Stimulated activated CD4-positive, alpha-beta T cell treated with anti-CD3 and anti-CD28 coated beads, Interleukin-12 subunit alpha, Interleukin-12 subunit beta, amount 100 ng/mL, for 24 hours (primary cell): ENCODE measurements at regions not wholly inside any gene's neighbourhood (a gene's known extent, or its start where the extent isn't known, plus 50 kb on each side); places are given as distances from the start of the nearest gene placed in this dataset.

Experiments used
- DNase-seq, 2 experiments: peaks; one replicate each; pipeline ENCODE4 v3.0.0-alpha.2; 2020; ENCODE audit warnings: low read depth in 2 of 2

DNA sequence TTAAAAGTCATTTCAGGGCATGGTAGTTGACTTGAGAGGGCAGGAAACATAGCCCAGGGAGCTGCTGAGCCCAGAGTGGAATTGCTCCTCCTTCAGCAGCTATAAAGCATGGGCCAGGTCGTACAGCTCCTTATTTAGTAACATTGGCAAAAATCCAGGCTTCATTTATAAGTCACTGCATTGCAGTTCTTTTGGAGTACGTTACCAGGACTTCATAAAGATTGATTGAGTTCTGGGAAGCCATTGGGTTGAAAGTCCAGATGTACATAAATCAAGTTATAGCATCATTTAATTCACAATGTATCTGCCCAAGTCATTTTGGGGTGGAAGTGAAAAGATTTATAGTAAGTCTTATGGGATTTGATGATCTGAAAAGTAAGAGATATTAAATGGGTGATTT is 53.0 kb upstream of the ANKEF1 start:
- DNase-seq = no peak

DNA sequence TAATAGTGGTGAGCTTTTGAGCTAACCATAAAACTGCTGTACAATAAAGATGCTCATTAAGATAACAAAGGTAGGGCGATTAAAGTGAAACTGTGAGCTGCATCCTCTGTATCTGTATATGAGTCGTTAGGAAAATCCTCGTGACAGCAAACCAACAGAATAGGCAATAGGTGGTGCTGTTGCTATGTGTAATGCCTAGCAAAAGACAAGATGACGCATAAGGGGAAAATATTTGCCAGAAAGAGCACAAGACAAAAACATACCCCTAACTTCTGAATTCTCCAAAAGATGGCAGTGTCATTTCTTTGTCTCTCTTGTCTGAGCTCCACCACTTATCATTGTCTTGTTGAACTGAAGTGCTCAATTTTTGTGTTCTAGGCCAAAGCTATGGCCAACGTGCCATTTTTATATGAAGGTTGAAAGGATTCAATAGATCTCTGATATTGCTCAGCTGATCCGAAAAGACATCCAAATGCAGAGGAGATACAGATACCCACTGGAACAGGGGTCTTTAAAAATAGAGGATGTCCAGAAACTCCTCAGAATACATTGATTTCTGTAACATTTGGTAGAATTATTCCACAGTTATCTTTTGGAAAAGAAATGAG is 56.3 kb upstream of the ANKEF1 start:
- DNase-seq = no peak

DNA sequence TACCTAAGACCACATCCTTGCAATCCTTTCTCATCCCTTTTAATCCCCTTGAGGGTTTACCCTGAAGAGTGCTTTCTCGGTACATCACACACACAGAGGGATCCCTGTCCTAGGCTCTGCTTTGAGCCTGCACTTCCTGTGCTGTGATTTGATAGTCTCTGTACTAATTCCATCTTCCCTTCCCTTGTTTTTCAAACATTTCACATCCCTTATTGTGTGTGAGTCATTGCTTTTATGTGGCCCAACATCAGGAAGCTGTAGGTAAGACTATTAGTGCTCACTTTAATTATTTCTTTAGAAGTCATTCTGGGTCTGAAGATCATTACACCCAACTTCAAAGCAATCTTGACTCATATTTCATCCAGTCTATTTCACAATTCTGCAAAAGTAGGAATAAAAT is 57.2 kb upstream of the ANKEF1 start:
- DNase-seq = no peak

DNA sequence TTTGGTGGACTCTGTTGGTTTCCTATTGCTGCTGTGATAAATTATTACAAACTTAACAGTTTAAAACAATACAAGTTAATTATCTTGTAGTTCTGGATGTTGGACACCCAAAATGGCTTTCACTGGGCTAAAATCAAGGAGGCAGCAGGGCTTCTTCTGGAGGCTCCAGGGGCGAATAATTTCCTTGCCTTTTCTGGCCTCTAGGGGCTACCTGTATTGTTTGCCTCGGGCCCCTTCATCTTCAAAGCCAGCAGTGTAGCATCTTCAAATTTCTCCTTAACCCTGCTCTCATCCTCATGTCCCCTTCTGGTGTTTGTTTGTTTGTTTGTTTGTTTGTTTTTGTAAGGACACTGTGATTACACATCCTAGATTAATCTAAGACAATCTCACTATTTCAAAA is 60.5 kb upstream of the ANKEF1 start:
- DNase-seq = no peak

DNA sequence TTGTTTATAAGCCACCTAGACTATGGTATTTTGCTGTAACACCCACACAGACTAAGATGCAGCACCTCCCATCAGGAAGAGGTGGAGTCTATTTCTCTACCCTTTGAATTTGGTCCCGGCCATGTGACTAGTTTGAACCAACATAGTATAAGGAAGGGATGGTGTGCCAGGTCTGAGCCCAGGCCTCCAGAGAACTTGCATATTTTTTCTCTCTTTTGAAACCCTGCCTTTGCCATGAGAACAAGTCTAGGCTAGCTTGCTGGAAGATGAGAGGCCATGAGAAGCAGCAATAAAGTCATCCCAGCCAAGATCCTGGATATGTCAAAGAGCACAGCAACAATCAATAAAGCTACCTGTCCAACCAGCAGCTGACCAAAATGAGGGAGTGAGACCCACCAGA is 63.0 kb upstream of the ANKEF1 start:
- no peak for DNase-seq

DNA sequence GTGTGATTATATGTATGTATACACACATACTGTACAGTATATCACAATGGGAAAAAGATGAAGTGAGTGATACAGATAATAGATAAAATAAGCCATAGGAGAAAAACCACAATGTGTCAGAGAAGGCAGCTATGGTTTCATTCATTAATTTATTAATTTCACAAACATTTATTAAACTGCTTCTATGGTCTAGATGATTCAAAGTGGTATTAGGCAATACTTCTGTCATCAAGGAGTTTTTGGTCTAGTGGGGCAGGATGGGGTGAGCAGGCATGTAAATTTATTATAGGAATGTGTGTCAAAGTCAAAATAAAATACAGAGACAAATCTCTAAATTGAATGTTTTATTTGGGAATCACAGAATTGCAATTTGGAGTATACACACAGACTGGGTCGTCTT is 65.2 kb upstream of the ANKEF1 start:
- DNase-seq = no peak

DNA sequence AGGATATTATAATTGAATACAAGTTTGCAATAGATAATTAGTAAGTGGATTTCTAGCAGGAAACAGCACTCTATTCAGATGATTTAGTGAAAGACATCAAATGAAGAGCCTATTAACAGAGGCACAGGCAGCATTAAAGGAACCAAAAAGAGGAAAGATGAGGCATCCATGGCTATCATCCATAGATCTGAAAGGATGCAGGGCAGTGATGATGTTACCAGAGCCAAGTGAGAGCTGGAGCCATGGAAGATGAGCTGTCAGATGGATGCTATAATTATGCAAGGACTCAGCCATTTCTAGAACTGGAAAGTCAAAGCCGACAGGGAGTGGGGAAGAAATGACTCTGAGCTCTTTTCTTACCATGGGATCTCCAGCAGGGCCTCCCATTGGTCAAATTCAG is 66.8 kb upstream of the ANKEF1 start:
- no peak for DNase-seq

DNA sequence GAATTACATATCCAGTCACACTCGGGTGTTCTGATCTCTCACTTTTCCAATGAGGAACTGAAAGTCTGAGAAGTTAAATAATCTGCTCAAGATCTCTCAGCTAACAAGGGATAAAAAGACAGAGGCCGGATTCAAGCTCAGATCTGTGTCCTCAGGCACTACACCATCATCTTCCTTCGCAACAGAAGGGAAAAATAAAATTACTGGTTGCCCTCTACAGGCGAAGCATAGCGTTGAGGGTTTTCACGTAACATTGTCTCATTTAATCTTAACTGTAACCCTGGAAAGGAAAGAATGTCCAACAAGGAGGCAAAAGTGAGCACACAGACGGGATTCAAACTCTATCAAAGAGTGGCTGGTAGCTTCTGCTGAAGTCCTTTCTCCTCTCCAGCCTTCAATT is 67.8 kb upstream of the ANKEF1 start:
- DNase-seq = no peak

DNA sequence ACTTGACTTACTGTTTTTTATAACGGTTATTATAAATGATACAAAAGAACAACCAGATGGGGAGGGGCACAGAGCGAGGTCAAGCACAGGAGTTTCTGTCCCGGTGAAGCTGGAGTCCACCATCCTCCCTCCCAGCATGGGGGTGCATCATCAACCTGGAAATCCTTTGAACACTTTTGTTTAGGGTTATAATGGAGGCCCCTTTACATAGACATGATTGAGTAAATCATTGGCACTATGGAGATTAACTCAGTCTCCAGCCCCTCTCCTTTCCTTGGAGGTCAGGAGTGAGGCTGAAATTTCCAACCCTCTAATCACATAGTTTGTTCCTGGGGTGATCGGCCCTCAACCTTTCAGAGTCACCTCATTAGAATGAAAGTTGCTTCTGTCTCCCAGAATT is 71.8 kb upstream of the ANKEF1 start:
- DNase-seq = no peak

DNA sequence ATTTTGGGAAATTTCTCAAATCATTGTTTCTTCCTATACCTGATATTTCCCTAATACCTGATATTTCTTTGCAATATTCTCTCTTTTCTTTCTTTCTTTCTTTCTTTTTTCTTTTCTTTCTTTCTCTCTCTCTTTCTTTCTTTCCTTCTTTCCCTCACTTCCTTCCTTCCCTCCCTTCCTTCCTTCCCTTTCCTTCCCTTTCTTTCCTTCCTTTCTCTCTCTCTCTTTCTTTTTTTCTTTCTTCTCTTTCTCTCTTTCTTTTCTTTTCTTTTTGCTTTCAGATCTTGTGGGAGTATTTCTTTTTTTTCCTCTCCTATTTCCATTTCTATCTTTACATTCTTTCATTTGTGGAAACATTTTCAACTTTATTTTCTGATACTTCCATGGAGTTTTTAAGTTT is 76.1 kb upstream of the ANKEF1 start:
- no peak for DNase-seq

DNA sequence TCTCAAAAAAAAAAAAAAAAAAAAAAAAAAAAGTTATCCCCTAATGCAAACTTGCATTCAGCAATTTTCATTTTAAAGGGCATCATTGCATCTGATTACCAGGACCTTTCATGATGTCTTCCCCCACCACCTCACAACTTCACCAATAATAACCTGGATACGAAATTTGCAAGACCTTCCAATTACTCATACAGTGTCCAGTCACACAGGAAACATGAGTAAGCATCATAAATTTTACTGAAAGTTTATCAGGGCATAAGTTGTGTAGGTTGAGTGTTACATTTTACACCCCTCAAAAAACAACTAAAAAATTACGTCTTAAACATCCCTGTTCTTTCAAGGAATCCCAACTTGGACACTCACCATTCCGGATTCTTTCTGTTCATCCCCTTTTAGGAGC is 79.1 kb upstream of the ANKEF1 start:
- no peak for DNase-seq

DNA sequence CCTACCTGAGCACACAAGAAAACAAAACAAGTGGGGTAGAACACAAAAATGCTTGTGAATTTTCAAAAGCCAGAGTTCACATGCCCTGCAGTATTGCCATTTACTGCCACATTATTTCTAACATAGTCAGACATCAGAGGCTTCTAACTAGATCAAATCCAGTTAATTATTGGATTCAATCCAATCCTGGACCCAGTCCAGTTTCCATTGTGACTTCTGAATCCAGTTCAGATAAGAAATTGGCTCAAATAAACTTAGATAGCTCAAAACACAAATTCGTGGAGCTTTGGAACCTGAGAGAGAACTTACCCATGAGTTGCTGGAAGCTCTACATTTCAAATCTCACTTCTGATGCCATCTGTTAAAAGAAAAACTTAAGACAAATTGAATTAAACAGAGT is 85.2 kb upstream of the ANKEF1 start:
- no peak for DNase-seq

DNA sequence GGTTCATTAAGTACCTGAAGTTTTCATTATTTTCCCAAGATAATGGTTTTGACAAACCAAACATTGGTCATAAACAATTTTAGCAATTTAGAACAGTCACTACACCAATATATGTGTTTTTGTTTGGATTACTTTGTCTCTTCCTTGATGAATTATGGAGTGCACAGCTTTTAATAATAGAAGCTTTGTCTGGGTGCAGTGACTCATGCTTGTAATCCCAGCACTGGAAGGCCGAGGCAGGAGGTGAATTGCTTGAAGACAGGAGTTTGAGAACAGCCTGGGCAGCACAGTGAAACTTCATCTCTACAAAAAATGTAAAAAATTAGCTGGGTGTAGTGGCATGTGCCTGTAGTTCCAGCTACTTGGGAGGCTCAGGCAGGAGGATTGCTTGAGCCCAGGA is 89.4 kb upstream of the ANKEF1 start:
- DNase-seq = no peak

DNA sequence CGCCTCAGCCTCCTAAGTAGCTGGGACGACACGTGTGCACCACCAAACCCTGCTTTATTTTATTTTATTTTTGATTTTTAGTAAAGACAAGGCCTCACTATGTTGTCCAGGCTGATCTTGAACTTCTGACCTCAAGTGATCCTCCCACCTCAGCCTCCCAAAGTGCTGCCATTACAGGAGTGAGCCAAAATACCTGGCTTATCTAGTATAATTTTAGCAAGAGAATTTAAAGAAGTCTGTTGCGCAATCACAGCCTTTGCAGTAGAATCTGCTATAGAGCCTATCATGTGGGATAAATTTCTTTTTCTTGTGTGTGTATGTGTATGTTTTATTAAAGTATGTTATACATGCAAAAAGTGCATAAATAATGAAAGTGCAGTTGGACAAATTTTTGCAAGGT is 92.1 kb upstream of the ANKEF1 start:
- DNase-seq = no peak

DNA sequence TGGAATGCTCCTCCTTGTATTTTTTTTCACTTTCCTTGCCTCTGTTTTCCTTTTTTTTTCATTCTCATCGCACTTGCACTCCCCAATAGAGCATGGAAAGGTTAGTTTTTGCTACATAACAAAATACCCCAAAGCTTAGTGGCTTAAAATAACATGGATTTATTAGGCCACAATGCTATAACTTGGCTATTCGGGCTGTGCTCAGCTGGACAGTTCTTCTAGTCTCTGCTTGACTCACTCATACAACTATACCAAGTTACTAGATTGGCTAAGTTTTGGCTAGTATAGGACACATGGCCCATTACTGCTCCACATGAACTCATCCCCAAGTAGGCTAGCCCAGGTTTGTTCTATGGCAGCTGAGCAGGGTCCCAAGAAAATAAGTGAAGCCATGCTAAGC is 94.5 kb upstream of the ANKEF1 start:
- no peak for DNase-seq

DNA sequence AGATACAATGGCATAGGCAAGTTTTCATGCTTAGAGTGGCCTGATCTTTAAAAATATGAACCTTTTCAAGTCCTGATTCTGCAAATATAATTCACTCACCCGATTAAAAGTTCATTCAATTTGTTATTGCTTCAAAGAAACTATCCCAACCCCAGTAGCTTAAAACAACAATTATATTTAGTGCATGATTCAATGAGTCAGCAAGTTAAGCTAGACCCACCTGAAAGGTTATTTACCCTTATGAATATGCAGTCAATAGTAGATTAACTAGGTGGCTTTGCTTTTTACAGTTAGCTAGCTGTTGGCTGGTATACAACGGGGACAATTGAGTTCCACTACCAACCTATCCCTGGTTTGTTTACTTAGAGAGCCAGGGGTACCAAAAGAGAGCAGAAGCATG is 95.6 kb upstream of the ANKEF1 start:
- DNase-seq = no peak

DNA sequence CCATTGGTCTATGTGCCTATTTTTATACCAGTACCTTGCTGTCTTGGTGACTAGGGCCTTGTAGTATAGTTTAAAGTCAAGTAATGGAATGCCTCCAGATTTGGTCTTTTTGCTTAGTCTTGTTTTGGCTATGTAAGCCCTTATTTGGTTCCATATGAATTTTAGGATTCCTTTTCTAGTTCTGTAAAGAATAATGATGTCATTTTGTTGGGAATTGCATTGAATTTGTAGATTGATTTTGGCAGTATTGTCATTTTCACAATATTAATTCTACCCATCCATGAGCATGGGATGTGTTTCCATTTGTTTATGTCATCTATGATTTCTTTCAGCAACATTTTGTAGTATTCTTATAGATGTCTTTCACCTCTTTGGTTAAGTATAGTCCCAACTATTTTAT is 96.4 kb upstream of the PAK5 start:
- no peak for DNase-seq

DNA sequence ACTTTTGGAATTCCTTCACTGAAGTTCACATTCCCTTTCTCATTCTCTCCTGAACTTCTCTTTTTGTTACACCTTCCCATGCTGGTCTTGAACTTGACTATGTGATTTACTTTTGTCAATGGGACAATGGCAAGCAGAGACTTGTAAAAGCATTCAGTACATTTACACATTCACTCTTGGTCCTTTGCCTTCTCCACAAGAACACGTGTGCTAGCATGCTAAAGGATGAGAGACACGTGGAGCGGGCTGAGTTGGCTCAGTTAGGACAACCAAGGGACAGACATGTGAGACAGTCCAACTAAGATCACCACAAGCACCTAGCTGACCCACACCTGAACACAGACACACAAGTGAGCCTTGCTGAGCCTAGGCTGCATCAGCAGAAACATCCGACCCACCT is 91.3 kb upstream of the PAK5 start:
- DNase-seq = no peak

DNA sequence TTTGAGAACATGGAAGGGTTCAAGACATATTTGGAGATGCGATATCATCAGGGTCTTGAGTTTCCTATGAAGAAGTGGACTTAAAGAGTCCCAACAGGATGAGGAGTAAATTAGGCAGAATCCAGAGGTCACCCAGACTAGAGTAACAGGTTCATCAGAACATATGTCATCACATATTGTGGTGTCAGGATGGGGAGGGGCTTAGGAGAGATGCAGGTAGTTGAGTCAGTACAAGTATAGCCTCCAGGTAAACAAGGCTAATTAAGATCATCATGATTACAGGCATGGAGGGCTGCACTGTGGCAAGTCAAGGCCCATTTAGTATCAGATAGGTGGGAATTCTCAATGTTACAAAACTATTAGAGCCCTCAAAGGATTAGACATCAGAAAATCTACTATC is 90.1 kb upstream of the PAK5 start:
- no peak for DNase-seq

DNA sequence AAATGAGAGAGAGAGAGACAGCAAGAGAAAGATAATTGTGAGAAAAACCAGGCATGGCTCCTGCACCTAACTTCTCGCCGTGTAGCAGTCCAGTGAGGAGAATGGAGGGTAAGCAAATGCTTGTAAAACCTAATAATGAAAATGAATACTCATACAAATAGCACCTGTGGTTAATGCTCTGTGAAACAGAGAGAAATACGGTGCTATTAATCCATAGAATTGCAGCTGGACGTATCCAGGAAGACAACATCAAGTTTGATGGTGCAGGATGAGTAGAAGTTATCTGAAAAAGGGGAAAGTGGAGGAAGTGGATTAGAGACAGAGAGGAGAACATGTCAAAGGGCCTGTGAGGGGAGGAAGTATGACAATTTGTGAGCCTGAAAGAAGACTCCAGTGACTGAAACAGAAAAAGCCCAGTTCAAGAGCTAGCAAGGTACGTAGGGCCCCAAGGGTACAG is 89.4 kb upstream of the PAK5 start:
- DNase-seq = no peak

DNA sequence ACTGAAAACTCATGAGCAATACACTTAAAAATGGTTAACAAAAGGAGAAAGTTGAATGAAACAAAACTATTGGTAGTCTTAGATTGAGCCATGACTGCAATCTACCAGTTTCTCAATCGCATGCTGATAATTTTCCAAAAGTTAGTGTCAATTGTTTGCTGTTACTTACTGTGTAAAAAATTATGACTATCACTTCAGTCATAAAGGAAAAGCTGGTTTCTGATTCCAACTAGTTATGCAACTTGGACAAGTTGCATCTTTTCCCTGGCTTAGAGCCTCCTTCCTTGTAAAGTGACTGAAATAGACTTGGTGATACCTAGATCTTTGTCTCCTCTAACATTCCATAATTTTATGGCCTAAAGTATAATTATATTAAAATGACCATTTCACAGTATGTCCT is 88.3 kb upstream of the PAK5 start:
- no peak for DNase-seq

DNA sequence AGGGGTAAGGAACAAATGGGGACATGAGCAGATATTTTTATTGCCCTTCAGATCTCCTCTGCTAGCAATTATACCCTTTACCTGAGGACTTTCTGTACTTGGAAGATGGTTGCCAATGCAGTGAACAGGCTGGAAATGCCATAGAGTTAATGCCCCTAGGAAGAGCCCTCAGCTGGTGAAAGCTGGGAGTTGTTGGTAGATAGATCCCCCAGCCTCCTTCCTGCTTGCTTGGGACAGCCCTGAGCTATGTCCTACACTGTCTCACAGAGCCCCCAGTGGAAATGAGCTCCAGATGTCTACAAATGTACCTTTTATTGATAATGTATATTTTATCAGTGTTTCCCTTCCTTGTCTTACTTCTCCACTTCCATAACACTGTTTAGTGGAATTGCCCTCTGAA is 87.6 kb upstream of the PAK5 start:
- no peak for DNase-seq

DNA sequence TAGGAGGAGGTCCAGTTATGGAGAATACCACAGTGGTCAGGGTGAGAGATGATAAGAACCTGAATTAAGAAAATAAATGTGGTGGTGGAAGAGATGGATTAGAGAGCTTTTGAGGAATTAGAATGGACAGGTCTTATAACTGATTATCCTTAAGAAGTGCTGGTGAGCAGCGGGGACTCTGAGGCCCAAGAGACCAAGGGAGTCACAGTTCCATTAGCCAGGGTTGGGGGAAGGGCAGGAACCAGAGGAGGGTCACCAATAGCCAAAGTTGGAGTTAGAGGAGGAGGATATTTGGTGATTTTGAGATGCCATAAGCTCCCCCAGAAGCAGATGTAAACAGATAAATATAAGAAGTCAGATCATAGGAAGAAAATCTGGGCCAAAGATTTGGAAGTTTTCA is 87.1 kb upstream of the PAK5 start:
- no peak for DNase-seq

DNA sequence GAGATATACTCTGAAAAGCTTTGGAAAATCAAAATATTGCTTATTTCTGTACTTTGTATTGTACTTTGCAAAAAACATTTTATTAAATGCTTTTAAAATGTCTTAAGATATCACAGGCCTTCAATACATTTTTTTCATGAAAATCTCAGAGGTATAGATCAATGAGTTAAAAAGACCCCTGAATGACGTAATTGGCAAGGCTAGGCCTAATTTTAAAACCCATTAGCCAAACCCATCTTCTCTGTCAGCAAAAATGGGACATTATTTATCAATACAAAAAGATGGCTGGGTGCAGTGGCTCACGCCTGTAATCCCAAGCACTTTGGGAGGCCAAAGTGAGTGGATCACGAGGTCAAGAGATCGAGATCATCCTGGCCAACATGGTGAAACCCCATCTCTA is 84.8 kb upstream of the PAK5 start:
- DNase-seq = no peak

DNA sequence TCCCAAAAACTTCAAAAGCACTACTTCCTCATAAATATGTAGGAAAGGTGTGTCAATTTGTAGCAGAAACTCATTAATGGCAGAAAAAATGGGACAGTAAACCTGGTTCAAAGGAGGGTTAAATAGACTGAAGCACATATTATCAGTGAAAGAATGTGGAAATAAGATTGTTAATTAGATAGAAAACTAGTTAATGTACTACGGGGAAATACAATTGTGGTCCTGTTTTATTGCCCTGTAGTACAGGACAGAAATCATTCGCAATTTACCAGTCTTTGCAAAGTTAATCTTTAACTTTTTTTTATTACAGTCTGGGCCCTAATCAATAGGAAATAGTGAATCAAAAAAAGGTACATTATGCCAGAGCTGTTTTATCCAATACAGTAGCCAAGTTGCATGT is 82.0 kb upstream of the PAK5 start:
- DNase-seq = no peak
